HT1080 (cell line): ENCODE measurements at regions not wholly inside any gene's neighbourhood (a gene's known extent, or its start where the extent isn't known, plus 50 kb on each side); places are given as distances from the start of the nearest gene placed in this dataset.

ENCODE experiments used
- DNase-seq: peaks from one replicate; pipeline ENCODE4 v3.0.0-alpha.2; 2015; ENCODE audit warnings: low read depth

- DNase-seq, result no peak
Observed at GRCh38 chr2:156647377-156648010, 211.3 kb downstream of the GPD2 start.

- DNase-seq, result no peak
Observed at GRCh38 chr2:156648522-156648921, 212.3 kb downstream of the GPD2 start.

- DNase-seq, result no peak
Observed at GRCh38 chr2:156649596-156649995, 213.4 kb downstream of the GPD2 start.

GRCh38 chr2:156652691-156653090 is 216.5 kb downstream of the GPD2 start:
- no peak for DNase-seq

- DNase-seq, result no peak
Observed at GRCh38 chr2:156653675-156654074, 217.5 kb downstream of the GPD2 start.

- DNase-seq, result no peak
Observed at GRCh38 chr2:156657809-156658208, 221.6 kb downstream of the GPD2 start.

GRCh38 chr2:156659694-156660093 is 223.5 kb downstream of the GPD2 start:
- no peak for DNase-seq

GRCh38 chr2:156663757-156664409 is 227.7 kb downstream of the GPD2 start:
- no peak for DNase-seq

GRCh38 chr2:156666130-156666785 is 230.1 kb downstream of the GPD2 start:
- peak; percentile 54 for DNase-seq

GRCh38 chr2:156670104-156670503 is 233.9 kb downstream of the GPD2 start:
- DNase-seq, result no peak

GRCh38 chr2:156671706-156672361 is 235.7 kb downstream of the GPD2 start:
- no peak for DNase-seq

- DNase-seq, result no peak
Observed at GRCh38 chr2:156672556-156673332, 236.6 kb downstream of the GPD2 start.

GRCh38 chr2:156673333-156673615 is 237.1 kb downstream of the GPD2 start:
- no peak for DNase-seq

- no peak for DNase-seq
Observed at GRCh38 chr2:156673981-156674380, 237.8 kb downstream of the GPD2 start.

- DNase-seq, result no peak
Observed at GRCh38 chr2:156675896-156676295, 239.7 kb downstream of the GPD2 start.

GRCh38 chr2:156679820-156680219 is 243.6 kb downstream of the GPD2 start:
- no peak for DNase-seq

GRCh38 chr2:156680266-156680665 is 244.1 kb downstream of the GPD2 start:
- no peak for DNase-seq

GRCh38 chr2:156687126-156687525 is 250.9 kb downstream of the GPD2 start:
- DNase-seq, result no peak

GRCh38 chr2:156687715-156688114 is 251.5 kb downstream of the GPD2 start:
- peak; percentile 62 for DNase-seq

- DNase-seq, result no peak
Observed at GRCh38 chr2:156689939-156690338, 253.8 kb downstream of the GPD2 start.

GRCh38 chr2:156691014-156691413 is 254.8 kb downstream of the GPD2 start:
- no peak for DNase-seq

- DNase-seq, result no peak
Observed at GRCh38 chr2:156695020-156695419, 258.8 kb downstream of the GPD2 start.
